GM21367 (cell line): ENCODE measurements at regions not wholly inside any gene's neighbourhood (a gene's known extent, or its start where the extent isn't known, plus 50 kb on each side); places are given as distances from the start of the nearest gene placed in this dataset.
A peak's percentile ranks its signal among the peaks of the same experiment; 100 is the strongest.
"Not testable (repeated sequence)": the region's sequence is repeated elsewhere in the genome, so short reads cannot be mapped to it uniquely, and the experiment has no call there.

Source experiments
- ATAC-seq: cut with Tn5 transposase; IDR thresholded peaks from one replicate; pipeline ENCODE4 v1.9.1; 2021; ENCODE audit not compliant: unreplicated experiment

DNA sequence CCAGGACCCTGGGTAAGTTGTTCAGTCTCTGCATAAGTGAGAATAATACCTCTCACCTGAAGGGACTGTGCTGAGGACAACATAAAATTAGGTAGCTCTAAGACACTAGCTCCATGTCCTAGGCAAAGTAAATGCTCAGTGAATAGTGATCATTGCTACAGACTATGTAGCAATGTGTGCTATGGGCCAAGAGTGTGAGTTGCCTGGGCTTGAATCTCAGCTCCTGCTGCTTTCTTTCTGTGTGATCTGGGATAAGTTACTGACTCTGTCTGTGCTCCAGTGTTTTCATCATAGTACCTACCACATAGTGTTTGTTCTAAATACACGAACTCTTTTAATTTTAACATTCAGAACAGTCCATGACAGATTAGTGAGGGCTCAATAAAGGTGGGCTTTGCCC, 81.1 kb upstream of the MFGE8 start:
- ATAC-seq: no peak

DNA sequence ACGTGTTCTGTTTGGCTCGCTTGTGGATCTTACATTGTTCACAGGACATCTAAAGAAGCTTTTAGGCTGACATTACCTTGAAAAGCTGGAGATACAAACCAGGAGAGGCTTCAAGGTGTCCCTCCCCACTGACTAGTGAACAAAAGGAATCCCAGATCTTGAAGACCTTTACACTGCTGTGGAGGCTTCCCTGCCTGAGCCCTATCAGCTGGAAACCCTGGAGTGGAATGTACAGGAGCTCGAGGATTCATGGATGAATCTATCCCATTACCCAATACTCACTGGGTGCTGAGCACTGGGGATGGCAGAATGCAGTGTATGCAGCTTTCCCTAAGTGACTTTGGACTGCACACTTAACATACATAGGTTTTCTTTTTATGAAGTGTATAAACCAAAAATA, 82.3 kb upstream of the MFGE8 start:
- ATAC-seq: no peak

DNA sequence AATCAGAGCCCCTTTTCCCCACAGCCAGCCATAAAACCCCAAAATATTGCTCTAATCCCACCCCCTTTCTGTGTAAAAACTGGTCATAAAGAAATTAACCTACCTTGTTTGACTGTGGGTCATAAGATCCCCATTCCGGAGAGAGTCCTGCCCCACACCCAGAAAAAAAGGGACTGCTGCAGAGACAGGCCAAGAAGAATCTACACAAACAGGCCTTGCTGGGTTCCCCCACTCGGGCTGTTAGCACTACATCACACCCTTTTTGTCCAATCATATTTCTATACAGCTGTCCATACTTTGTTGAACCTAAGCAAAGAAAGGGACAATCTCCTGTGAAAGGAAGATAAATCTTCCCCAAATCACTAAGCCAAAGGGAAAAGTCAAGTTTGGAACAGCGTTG, 84.4 kb upstream of the MFGE8 start:
- ATAC-seq: no peak

DNA sequence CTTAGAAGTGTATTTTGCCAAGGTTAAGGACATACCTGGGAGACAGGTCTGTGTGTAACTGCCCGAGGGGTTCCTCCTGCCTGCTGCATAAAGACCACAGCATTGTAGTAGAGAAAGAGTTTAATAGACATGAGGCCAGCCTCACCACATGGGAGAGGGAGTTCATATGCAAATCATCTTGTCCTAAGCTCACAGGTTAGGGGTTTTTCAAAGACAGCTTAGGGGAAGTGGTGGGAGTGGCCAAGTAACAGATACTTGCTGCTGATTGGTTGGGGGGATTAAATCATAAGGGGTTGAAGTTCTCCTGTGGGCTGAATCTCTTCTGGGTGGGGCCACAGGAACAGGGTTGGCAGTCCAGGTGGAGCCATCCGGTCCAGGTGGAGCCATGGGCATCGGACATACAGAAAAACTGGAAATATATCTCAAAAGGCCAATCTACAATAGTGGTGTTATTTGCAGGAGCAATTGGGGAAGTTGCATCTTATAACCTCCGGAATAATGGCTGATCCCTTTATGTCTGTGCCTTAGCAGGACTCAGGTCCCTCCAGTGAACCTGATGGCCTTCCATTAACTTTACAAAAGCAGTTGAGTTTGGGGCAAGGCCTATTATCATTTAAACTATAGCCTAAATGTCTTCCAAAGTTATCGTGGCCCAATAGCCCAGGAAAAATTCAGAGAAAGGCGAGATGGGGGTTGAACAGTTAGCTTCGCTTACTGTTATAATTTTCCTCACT, 86.0 kb upstream of the MFGE8 start:
- no peak for ATAC-seq

DNA sequence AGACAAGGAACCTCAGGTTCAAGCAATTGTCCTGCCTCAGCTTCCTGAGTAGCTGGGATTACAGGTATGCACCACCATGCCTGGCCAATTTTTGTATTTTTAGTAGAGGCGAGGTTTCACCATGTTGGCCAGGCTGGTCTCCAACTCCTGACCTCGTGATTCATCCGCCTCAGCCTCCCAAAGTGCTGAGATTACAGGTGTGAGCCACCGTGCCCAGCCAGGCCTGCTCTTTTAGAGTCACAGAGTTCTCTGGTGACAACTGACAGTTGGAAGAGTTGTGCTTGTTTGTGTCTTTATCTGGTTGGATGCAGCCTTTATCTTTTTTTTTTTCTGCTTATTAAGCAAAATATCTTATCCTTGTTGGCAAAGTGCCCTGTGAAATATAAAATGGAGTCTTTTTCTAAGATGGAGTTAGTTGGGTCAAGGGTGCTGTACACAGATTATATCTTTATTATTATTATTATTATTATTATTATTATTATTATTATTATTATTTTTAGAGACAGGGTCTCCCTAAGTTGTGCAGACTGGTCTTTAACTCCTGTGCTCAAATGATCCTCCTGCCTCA, 86.5 kb upstream of the ABHD2 start:
- ATAC-seq: not testable (repeated sequence)

DNA sequence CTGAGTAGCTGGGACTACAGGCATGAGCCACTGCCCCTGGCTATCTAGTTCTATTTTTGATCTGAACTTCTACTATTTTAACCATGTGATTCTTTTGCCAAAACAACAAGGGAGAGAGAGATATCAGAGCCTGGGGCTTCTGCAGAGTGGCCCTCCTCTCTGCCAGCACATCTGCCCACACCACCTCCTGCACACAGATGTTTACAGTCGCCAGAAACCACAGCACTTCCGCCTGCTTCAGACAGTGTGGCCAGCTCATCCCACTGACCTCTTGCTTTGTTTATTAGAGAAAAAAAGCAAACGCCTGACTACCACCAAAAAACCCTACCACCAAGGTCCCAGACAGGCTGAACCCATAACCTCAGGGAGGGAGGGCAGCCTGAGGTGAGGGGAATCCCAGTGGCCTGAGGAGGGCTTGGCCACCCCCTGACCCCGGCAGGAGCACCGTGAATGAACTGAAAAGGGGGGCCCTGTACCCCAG, 85.9 kb upstream of the ABHD2 start:
- no peak for ATAC-seq

DNA sequence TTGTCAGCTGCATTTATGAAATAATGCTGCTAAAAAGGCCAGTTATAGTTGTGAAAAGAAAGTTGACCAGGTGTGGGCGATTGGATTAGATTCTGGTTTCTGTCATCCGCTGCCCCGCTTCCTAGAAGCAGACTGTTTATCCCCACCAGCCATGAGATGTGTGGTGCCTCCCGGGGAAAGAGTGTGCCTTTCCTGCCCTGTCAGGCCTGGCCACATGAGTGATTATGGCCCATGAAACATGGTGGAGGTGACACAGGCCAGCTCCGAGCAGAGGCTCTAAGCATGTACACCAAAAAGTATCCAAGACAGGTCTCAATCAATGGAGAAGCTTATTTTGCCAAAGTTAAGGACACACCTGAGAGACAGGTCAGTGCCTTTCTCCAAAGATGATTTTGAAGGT, 85.4 kb upstream of the ABHD2 start:
- ATAC-seq: no peak

DNA sequence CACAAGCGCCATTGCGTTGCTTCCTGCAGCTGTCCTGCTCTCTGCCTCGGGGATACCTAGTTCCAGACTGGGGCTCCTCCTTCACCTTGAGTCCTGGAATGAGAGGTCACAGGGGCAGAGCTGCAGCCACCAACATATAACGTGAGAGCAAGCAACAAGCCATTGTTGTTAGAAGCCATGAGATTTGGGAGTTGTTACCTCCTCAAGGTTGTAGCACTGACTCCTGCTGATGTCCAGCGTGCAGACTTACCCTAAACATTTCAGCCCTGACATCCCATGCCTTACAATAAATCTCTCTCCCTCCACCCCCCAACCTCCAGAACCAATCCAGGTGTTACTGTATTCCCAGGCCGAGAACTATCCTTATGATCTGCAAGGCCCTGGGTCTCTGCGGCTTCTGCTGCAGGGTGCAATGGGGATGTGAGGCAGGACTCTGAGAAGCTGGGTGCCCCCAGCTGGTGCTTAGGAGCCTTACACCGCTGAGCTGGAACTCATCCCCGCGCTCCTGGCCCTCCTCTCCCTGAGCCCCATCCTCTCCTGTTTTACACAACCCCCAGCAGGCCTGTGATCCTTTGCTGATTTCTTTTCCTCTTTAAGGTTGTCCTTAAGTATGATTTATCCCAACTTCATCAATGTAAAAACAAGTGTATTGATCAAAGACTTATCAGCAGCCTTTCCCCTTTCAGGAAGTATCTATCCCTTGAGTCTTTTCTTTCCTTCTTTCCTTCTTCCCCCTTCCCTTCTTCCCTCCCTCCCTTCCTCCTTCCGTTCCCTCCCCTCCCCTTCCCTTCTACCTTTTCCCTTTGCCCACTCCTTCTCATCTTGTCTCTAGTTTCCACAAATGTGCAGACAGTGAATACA, 84.2 kb upstream of the ABHD2 start:
- ATAC-seq: no peak

DNA sequence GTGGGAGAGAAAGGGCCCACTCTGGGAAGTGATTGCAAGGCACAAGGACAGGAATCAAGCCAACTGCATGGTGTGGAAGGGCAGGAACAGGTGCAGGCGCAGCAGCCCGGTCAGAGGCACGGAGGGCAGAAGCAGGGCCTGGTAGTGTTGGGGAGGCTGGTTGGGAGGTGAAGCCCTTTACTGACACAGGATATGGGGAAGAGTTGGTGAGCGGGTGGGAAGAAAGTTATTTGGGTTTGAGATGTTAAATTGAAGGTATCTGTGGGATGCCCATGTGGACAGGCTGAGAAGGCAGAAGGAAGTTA, 83.6 kb upstream of the ABHD2 start:
- no peak for ATAC-seq

DNA sequence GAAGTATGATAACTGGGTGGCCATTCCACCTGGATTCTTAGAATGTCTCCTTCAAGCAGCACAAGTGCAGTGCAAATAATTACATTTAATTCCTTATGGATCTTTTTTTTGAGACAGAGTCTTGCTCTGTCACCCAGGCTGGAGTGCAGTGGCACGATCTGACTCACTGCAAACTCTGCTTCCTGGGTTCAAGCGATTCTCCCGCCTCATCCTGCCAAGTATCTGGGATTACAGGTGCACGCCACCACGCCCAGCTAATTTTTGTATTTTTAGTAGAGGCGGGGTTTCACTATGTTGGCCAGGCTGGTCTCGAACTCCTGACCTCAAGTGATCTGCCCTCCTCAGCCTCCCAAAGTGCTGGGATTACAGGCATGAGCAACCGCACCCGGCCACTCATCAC, 80.7 kb upstream of the ABHD2 start:
- ATAC-seq: not testable (repeated sequence)

DNA sequence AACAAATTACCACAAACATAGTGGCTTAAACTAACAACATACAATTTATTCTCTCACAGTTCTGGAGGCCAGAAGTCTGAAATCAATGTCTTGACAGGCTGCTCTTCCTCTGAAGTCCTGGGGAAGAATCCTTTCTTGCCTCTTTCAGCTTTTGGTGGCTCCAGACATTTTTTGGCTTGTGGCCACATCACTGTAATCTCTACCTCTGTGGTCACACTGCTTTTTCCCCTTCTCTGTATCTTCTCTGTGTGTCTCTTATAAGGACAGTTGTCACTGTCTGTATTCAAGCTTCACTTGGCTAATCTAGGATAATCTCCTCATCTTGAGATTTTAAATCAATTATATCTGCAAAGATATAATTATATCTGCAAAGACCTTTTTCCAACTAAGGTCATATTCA, 80.3 kb upstream of the ABHD2 start:
- no peak for ATAC-seq

DNA sequence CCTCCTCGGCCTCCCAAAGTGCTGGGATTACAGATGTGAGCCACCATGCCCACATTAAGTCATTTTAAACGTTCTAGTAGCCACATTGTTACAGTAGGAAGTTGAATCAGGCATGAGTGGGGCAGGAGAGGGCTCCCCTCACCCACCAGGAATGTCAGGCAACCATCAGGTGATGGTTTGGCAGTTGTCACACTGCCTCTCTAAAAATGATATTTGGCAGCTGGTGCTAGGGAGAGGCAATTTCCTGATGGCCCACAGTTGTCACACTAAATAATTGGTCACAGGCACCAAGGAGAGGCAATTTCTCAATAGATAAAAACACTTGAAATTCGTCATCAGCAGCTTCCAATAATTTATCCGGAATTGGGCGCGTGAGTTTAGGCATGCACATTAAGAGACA, 79.2 kb upstream of the ABHD2 start:
- no peak for ATAC-seq

DNA sequence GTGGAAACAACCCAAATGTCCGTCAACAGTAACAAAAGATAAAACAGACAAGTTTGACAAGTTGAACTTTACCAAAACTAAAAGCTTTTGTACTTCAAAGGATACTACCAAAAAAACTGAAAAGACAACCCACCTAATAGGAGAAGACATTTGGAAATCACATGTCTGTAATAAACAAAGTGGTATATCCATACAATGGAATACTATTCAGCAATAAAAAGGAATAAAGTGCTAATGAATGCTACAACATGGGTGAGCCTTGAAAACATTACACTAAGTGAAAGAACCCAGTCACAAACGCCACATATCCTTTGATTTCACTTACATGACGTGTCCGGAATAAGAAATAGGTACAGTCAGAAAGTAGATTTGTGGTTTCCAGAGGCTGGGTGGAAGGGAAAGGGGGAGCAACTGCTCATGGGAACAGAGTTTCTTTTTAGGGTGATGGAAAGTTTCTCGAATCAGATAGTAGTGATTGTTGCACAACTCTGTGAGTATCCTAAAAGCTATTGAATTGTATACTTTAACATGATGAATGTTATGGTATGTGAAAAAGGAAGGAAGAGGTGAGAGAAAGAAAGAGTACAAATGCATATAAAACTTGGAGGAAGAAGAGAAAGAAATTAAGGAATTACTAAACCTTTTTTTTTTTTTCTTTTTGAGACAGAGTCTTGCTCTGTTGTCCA, 72.7 kb upstream of the ABHD2 start:
- no peak for ATAC-seq

DNA sequence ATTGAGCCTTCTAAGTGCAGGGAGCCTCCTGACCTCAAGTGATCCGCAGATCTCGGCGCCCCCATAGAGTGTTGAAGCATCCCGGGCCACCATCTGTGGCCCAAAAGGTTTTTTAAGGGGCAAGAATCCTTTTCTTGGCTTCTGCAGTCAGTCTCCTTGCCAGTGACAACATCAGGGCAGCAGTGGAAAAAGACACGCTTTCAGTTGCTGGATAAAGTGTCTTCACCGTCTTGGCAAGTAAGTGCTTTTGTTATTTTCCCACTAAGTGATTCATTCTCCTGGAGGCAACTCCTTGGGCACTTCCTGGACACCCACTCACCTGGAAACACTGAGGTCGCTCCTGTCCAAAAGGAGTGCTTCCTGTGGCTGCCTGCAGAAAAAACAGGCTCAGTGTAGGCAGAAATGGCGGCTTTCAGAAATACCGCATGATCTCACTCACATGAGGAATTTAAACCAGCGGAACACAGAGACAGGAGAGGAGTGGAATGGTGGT, 71.7 kb upstream of the ABHD2 start:
- ATAC-seq: no peak

DNA sequence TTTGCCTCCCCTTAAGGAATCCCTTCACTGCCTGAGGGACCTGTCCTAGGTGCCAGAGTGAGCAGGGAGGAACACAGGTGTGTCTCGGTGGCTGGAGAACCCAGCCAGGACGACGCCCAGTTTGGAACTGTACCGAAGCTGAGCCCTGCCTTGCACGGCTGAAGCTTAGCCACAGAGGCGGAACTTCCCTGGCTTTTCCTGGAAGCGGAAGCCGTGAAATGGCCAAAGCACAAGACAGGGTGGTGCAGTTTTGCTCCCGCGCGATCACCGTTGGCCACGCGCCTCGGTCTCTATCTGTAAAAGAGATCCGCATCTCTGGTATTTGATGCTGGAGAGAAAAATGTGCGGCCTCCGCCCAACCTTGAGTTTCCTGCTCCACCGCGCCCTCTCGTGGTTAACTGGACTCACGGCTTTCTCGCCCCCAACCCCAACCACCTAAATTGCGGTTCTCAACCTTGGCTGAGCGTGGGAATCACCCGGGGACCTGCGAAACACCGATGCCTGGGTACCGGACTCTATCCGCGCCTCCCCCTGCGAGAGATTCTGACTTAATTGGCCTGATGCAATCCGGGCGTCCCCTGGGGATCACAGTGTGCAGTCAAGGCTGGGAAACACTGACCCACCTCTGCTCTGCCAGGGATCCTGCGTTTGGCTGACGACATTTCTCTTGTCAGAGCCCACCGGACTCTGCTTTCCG, 70.7 kb upstream of the ABHD2 start:
- ATAC-seq: peak; percentile 67

DNA sequence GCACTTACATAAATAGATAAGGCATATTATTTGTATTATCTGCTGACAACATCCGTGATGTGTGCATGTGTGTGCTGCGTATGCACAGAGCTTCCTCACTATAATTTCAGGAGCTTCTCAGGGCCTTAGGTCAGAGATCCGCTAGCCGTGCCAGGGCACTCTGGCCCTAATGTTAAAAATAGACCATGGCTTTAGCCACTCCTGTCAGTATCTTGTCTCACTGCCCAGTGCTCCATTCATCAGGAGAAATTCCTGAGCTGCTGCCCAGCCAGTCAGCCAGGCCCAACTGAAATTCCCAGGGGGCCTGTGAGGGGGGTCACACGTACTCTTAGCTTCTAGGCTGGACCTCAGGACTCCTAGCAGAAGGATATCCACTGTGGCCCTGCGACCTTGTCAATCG, 70.0 kb upstream of the ABHD2 start:
- ATAC-seq: no peak

DNA sequence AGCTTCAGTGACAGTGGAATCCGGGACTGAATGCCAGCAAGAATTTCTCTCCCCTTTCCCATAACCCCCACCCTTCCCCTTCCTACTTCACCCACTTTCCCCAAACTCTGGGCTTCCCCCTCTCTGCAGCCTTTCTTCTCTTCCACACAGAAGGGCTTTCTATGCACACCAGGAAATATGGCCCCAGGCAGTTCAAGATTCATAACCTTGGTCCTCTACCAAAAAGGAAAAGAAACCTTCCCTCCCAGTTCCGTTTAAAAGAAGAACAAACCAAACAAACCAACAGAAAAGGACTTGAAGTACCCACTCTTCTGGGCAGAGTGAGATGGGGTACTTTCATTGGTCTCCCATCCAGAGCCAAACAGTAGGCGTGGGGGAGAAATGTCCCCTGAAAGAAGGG, 68.8 kb upstream of the ABHD2 start:
- no peak for ATAC-seq

DNA sequence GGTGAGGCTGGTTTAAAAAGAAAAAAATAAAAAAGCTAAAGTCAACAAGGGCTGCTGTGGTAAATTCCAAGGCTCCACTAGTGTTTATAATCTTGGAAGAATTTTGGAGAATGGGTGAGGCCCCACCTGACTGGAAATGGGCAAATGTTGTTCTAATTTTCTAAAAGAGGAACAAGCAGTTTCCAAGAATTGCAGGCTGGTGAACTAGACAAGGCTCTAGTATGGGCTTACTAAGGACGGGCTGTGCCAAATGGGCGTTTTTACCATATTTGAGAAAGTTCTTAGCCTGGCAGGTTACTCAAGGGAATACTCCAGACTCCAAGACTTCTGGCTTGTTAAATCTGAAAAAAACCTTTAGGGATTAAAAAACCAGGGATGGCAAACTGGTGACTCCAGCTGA, 67.0 kb upstream of the ABHD2 start:
- ATAC-seq: no peak

DNA sequence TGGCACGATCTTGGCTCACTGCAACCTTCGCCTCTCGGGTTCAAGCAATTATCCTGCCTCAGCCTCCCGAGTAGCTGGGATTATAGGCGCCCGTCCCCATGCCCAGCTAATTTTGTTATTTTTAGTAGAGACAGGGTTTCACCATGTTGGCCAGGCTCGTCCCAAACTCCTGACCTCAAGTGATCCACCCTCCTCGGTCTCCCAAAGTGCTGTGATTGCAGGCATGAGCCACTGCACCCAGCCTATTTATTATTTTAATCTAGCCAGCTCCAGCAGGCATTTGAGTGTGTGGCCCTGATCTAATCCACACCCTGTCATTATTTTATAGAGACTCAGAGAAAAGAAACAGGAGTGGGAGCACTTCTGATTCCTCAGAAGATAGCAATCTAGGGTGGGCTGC, 66.4 kb upstream of the ABHD2 start:
- not testable (repeated sequence) for ATAC-seq

DNA sequence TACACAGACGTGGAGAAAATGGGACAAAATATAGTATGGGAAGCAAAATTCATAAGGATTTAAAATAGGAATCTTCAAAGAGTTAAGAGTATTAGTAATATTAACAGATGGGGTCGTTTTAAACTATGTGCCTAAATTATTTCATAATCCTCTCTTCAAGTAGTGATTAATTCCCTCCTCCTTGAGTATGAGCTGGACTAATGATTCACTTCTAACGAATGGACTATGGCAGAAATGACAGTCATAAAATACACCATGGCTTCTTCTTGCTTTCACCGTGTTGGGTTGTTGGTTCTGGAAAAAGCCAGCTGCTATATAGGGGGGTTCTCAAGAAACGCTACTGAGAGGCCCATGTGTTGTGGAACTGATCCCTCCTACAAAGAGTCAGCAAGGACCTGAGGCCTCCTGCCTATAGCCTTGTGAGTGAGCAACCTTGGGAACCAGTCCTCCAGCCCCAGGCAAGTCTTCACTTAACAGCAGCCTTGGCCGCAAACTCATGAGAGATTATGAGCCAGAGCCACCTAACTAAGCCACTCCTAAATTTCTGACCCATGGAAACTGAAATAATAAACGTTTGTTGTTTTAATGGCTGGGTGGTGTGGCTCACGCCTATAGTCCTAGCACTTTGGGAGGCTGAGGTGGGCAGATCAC, 64.8 kb upstream of the ABHD2 start:
- no peak for ATAC-seq
